Left ventricle myocardium inferior (tissue), 1 donor: ENCODE measurements at regions not wholly inside any gene's neighbourhood (a gene's known extent, or its start where the extent isn't known, plus 50 kb on each side); places are given as distances from the start of the nearest gene placed in this dataset.

Experiments
- DNase-seq: peaks from one replicate; pipeline ENCODE4 v3.0.0-alpha.2; 2020
- H3K27ac ChIP-seq: fragments of 200-600 bp; replicated peaks from 2 replicates; pipeline ENCODE4 v1.8.0; 2021
- H3K27me3 ChIP-seq: fragments of 200-600 bp; 2 replicates; pipeline ENCODE4 v1.8.0; 2021; ENCODE audit warnings: low read depth
- H3K36me3 ChIP-seq: fragments of 200-600 bp; 2 replicates; pipeline ENCODE4 v1.8.0; 2021
- H3K4me1 ChIP-seq: fragments of 200-600 bp; 2 replicates; pipeline ENCODE4 v1.8.0; 2021
- H3K4me3 ChIP-seq: fragments of 200-600 bp; 2 replicates; pipeline ENCODE4 v1.8.0; 2021; ENCODE audit warnings: mild to moderate bottlenecking, moderate library complexity
- H3K9me3 ChIP-seq: fragments of 200-600 bp; replicated peaks from 2 replicates; pipeline ENCODE4 v1.8.0; 2021
- intact Hi-C: fragments of 100-400 bp; cut with micrococcal nuclease; formaldehyde crosslinking; loops from one replicate; pipeline ENCODE4 v1.11.0; 2022
- TF ChIP-seq, protein P1 (sequence below): fragments of 200-600 bp; IDR thresholded peaks from 2 replicates; pipeline ENCODE4 v1.8.0; 2021; ENCODE audit warnings: antibody characterized with exemption, mild to moderate bottlenecking, borderline replicate concordance
- donor health status: DM: no; HTN: yes; CAD: no; lungs with severe emphysema.

DNA sequence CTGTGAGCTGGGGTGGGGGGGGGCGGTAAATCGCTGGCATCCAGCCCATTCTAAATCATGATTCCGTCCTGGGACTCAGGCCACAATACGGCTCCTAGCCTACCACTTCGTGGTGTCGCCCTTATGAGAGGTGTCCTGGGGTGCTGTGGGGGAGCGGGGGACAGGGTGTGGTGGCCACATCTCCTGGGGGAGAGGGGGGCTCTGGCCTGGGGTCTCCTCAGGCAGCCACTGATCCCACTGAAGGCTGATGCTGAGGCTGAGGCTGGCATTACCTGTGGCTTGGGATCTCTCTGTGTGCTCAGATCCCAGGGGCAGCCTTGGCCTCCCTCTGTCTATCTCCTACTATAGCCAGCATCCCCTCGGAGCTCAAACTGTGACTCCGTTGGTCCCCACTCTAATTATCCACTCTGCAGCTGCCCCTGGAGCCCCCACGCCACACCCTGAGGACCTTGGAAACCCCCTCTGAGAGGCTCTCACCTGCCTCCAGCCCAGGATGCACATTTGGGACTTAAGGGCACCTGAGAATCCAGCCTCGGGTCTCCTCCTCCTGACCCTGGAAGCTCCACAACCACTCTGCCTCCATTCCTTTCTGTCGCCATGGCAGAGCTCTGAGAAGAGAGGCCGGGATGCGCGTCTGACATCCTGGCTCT, 249.3 kb upstream of the TCERG1L start:
- Histone ChIP-seq H3K36me3 (no peaks in the 10 kb centered on the region), H3K4me3 (no peak overlapping the region), H3K27ac (no peak overlapping the region), H3K27me3 (peaks cover 75% of the 10 kb centered on the region), H3K9me3 (peaks cover 15% of the 10 kb centered on the region), H3K4me1 (no peaks in the 10 kb centered on the region)
- intact Hi-C loops = no loop called here
- no peak for DNase-seq
- TF ChIP-seq, protein P1, sequence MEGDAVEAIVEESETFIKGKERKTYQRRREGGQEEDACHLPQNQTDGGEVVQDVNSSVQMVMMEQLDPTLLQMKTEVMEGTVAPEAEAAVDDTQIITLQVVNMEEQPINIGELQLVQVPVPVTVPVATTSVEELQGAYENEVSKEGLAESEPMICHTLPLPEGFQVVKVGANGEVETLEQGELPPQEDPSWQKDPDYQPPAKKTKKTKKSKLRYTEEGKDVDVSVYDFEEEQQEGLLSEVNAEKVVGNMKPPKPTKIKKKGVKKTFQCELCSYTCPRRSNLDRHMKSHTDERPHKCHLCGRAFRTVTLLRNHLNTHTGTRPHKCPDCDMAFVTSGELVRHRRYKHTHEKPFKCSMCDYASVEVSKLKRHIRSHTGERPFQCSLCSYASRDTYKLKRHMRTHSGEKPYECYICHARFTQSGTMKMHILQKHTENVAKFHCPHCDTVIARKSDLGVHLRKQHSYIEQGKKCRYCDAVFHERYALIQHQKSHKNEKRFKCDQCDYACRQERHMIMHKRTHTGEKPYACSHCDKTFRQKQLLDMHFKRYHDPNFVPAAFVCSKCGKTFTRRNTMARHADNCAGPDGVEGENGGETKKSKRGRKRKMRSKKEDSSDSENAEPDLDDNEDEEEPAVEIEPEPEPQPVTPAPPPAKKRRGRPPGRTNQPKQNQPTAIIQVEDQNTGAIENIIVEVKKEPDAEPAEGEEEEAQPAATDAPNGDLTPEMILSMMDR = no peak

- no peaks in the 10 kb centered on the region for H3K4me1 ChIP-seq
- DNase-seq = no peak
- H3K27ac ChIP-seq = no peak overlapping the region
- TF ChIP-seq, protein P1 = no peak
- no peak overlapping the region for H3K4me3 ChIP-seq
- intact Hi-C loops = no loop called here
- H3K36me3 ChIP-seq = no peaks in the 10 kb centered on the region
- peaks cover 25% of the 10 kb centered on the region for H3K9me3 ChIP-seq
- H3K27me3 ChIP-seq = peaks cover 73% of the 10 kb centered on the region
These were observed 250.4 kb upstream of the TCERG1L start for GRCh38 chr10:131561897-131562296.

DNA sequence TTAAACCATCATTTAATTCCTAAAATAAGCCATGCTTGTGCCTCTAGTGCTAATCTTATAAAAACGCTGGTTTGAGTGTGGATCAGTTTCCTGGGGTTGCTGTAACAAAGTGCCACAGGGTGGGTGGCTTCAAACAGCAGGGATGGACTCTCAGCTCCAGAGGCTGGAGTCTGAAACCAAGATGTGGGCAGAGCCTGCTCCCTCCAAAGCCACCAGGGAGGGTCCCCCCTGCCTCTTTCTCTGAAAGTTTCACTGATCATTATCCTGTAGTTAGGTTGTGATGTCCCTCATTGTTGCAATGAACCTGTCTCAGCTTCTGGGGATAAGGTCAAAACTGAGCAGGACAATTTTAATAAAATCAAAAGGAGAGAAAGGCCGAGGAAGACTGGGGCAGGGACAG, 251.9 kb upstream of the TCERG1L start:
- H3K4me3 ChIP-seq = no peak overlapping the region
- TF ChIP-seq, protein P1 = no peak
- H3K27ac ChIP-seq = no peak overlapping the region
- H3K36me3 ChIP-seq = no peaks in the 10 kb centered on the region
- intact Hi-C loops = no loop called here
- no peak for DNase-seq
- H3K4me1 ChIP-seq = no peaks in the 10 kb centered on the region
- H3K27me3 ChIP-seq = peaks cover 78% of the 10 kb centered on the region
- peaks cover 25% of the 10 kb centered on the region for H3K9me3 ChIP-seq

GRCh38 chr10:131567279-131568162, 256.0 kb upstream of the TCERG1L start:
- H3K27ac ChIP-seq = no peak overlapping the region
- TF ChIP-seq, protein P1 = no peak
- intact Hi-C loops = no loop called here
- H3K4me3 ChIP-seq = no peak overlapping the region
- peaks cover 68% of the 10 kb centered on the region for H3K27me3 ChIP-seq
- H3K9me3 ChIP-seq = peaks cover 25% of the 10 kb centered on the region
- H3K36me3 ChIP-seq = no peaks in the 10 kb centered on the region
- DNase-seq = no peak
- no peaks in the 10 kb centered on the region for H3K4me1 ChIP-seq

- TF ChIP-seq, protein P1 = no peak
- no peak overlapping the region for H3K4me3 ChIP-seq
- H3K9me3 ChIP-seq = peaks cover 25% of the 10 kb centered on the region
- H3K36me3 ChIP-seq = no peaks in the 10 kb centered on the region
- H3K27ac ChIP-seq = no peak overlapping the region
- H3K4me1 ChIP-seq = no peaks in the 10 kb centered on the region
- intact Hi-C loops = no loop called here
- DNase-seq = no peak
- H3K27me3 ChIP-seq = peaks cover 63% of the 10 kb centered on the region
These were observed 257.3 kb upstream of the TCERG1L start for GRCh38 chr10:131568866-131569265.
